ENCODE measurements at regions not wholly inside any gene's neighbourhood (a gene's known extent, or its start where the extent isn't known, plus 50 kb on each side); places are given as distances from the start of the nearest gene placed in this dataset.

GRCh38 chr3:161602918-161603317, 106.3 kb downstream of the OTOL1 start:
- POLR2A ChIA-PET = no interaction called here
- ATAC-seq = no peak
- Histone ChIP-seq H3K27ac (ENCODE audit: extremely low read length, insufficient read depth, low read length) (no peak overlapping the region), H3K4me1 (ENCODE audit: insufficient read depth, low read length) (no peaks in the 10 kb centered on the region), H3K36me3 (replicated peaks in 1 of 2; ENCODE audit: control insufficient read depth in 1 of 2, insufficient read depth in 2 of 2, low read length in 2 of 2) (no peaks in the 10 kb centered on the region), H3K4me3 (replicated peaks in 1 of 3; ENCODE audit: insufficient read depth in 1 of 3, low read depth in 2 of 3, low read length in 3 of 3) (no peak overlapping the region), H3K4me2 (ENCODE audit: low read depth, low read length) (no peak overlapping the region), H3K27me3 (ENCODE audit: control insufficient read depth in 1 of 2, insufficient read depth in 2 of 2, low read length in 2 of 2) (no peaks in the 10 kb centered on the region), H4K20me1 (ENCODE audit: insufficient read depth, low read length) (no peaks in the 10 kb centered on the region), H2AFZ (ENCODE audit: low read length) (no peak overlapping the region), H3K9ac (ENCODE audit: insufficient read depth, low read depth, low read length) (no peak overlapping the region), H3K9me3 (ENCODE audit: low read length) (no peaks in the 10 kb centered on the region), H3K79me2 (ENCODE audit: insufficient read depth, low read length) (no peaks in the 10 kb centered on the region)
- no TSS peak for BruUV-seq (replicated peaks)
- CTCF ChIA-PET (ENCODE audit: low intra/inter-chr PET ratio, low total read pairs) = no interaction called here
- no peak for FAIRE-seq
- no peak for TF ChIP-seq IKZF4 (CRISPR knock-in tag; IDR thresholded peaks at IDR 0.05; ENCODE audit: borderline replicate concordance, low read depth, not compliant biosample characterization)
- no peak for TF ChIP-seq PAWR (CRISPR knock-in tag; IDR thresholded peaks at IDR 0.05; ENCODE audit: borderline replicate concordance)
- no peak for TF ChIP-seq ZNF367 (CRISPR knock-in tag; IDR thresholded peaks at IDR 0.05; ENCODE audit: borderline replicate concordance)
- no peak for TF ChIP-seq ZNF335 (CRISPR knock-in tag; IDR thresholded peaks at IDR 0.05)
- no peak for TF ChIP-seq SNAI1 (CRISPR knock-in tag; IDR thresholded peaks at IDR 0.05; ENCODE audit: borderline replicate concordance)
- TF ChIP-seq SETDB1 (CRISPR knock-in tag; IDR thresholded peaks at IDR 0.05; ENCODE audit: borderline replicate concordance) = no peak
- TF ChIP-seq ZBTB26 (CRISPR knock-in tag; IDR thresholded peaks at IDR 0.05; ENCODE audit: borderline replicate concordance) = no peak
- TF ChIP-seq ZNF276 (CRISPR knock-in tag; IDR thresholded peaks at IDR 0.05; ENCODE audit: low read depth) = no peak
- in situ Hi-C loops (cut with HindIII; ENCODE audit: extremely low pct_ligation_motif_present, low pct_unique_long_range_greater_than_20kb) = no loop called here
- intact Hi-C loops (cut with micrococcal nuclease; ENCODE audit: unreplicated experiment) = no loop called here
- DNase-seq (ENCODE audit: low spot score) = no peak

Measured in HepG2 (cell line).